ENCODE measurements at regions not wholly inside any gene's neighbourhood (a gene's known extent, or its start where the extent isn't known, plus 50 kb on each side); places are given as distances from the start of the nearest gene placed in this dataset.

GRCh38 chr9:96087669-96088299 is 212.3 kb downstream of the ERCC6L2 start:
- TF ChIP-seq CTCF (IDR thresholded peaks at IDR 0.05), result no peak
- TF ChIP-seq POLR2AphosphoS5 (IDR thresholded peaks at IDR 0.05), result no peak

Measured in stomach (tissue), 4 donors.